MCF 10A (cell line): ENCODE measurements at regions not wholly inside any gene's neighbourhood (a gene's known extent, or its start where the extent isn't known, plus 50 kb on each side); places are given as distances from the start of the nearest gene placed in this dataset.

Source experiments
- BruUV-seq: library from RNA; stranded (reverse); fragments of 400-500 nt; replicated peaks from 2 replicates; lab custom pipeline; 2021; lab: Mats Ljungman, UMichigan
- CTCF ChIA-PET: fragments of 300-600 bp; sonication (Branson Sonifier 250); formaldehyde crosslinking; extraction: SDS; loops from one replicate; lab custom pipeline; 2021; ENCODE audit warnings: antibody characterized with exemption, inconsistent platforms; lab: Yijun Ruan, JAX
- POLR2A ChIA-PET: fragments of 300-600, 350-650 bp; sonication (Branson Sonifier 250); formaldehyde crosslinking; extraction: SDS; loops from one replicate; lab custom pipeline; 2020; ENCODE audit warnings: antibody characterized with exemption, inconsistent platforms; lab: Yijun Ruan, JAX
- DNase-seq: peaks from one replicate; pipeline ENCODE4 v3.0.0-alpha.2; 2018; ENCODE audit not compliant: unreplicated experiment
- H3K27ac Mint-ChIP-seq: one replicate; pipeline ENCODE4 v1.8.0; 2022; ENCODE audit warnings: mild to moderate bottlenecking, low read depth, mixed read lengths; ENCODE audit not compliant: unreplicated experiment
- H3K27me3 Mint-ChIP-seq: one replicate; pipeline ENCODE4 v1.8.0; 2022; ENCODE audit warnings: mixed read lengths; ENCODE audit not compliant: insufficient read depth, unreplicated experiment
- H3K36me3 Mint-ChIP-seq: one replicate; pipeline ENCODE4 v1.8.0; 2022; ENCODE audit warnings: mild to moderate bottlenecking, moderate library complexity, mixed read lengths; ENCODE audit not compliant: insufficient read depth, unreplicated experiment
- H3K4me1 Mint-ChIP-seq: one replicate; pipeline ENCODE4 v1.8.0; 2022; ENCODE audit warnings: mixed read lengths; ENCODE audit not compliant: insufficient read depth, unreplicated experiment
- H3K4me3 Mint-ChIP-seq: one replicate; pipeline ENCODE4 v1.8.0; 2022; ENCODE audit warnings: mild to moderate bottlenecking, moderate library complexity, mixed read lengths; ENCODE audit not compliant: unreplicated experiment
- H3K9me3 Mint-ChIP-seq: one replicate; pipeline ENCODE4 v1.8.0; 2022; ENCODE audit warnings: mixed read lengths; ENCODE audit not compliant: unreplicated experiment
- CTCF ChIP-seq: fragments of 200-600 bp; IDR thresholded peaks from one replicate; pipeline ENCODE4 v1.8.0; 2022; ENCODE audit warnings: antibody characterized with exemption, mild to moderate bottlenecking; ENCODE audit not compliant: unreplicated experiment
- intact Hi-C: fragments of 100-400 bp; cut with micrococcal nuclease; formaldehyde crosslinking; loops from 2 replicates; pipeline ENCODE4 v1.14.1; 2022

GRCh38 chr5:8868283-8868682 lies 677.6 kb downstream of the SEMA5A start:
- ChIA-PET POLR2A (interaction anchor here (0.6 kb wide), 1 partner anchor 48 kb away, joined by 3 read pairs; no protein-coding TSS in a partner anchor), CTCF (interaction anchor here (0.9 to 1.2 kb wide), 2 partner anchors 123 to 339 kb away, joined by 3 read pairs; no protein-coding TSS in a partner anchor)
- no peaks in the 10 kb centered on the region for H3K9me3 Mint-ChIP-seq
- no peak overlapping the region for H3K27ac Mint-ChIP-seq
- no peak for DNase-seq
- no peaks in the 10 kb centered on the region for H3K36me3 Mint-ChIP-seq
- intact Hi-C loops, result no loop called here
- no peak for TF ChIP-seq CTCF
- no peaks in the 10 kb centered on the region for H3K27me3 Mint-ChIP-seq
- no TSS peak for BruUV-seq
- H3K4me1 Mint-ChIP-seq, result no peaks in the 10 kb centered on the region
- H3K4me3 Mint-ChIP-seq, result no peak overlapping the region

- Mint-ChIP-seq H3K4me1 (no peaks in the 10 kb centered on the region), H3K9me3 (no peaks in the 10 kb centered on the region), H3K36me3 (no peaks in the 10 kb centered on the region), H3K4me3 (no peak overlapping the region), H3K27ac (no peak overlapping the region), H3K27me3 (no peaks in the 10 kb centered on the region)
- intact Hi-C loops, result no loop called here
- no peak for TF ChIP-seq CTCF
- ChIA-PET POLR2A (no interaction called here), CTCF (no interaction called here)
- BruUV-seq, result no TSS peak
- DNase-seq, result no peak
Measured at GRCh38 chr5:8869932-8870331, 675.9 kb downstream of the SEMA5A start.

- intact Hi-C loops, result no loop called here
- BruUV-seq, result no TSS peak
- ChIA-PET CTCF (no interaction called here), POLR2A (no interaction called here)
- H3K4me3 Mint-ChIP-seq, result no peak overlapping the region
- DNase-seq, result no peak
- no peaks in the 10 kb centered on the region for H3K27me3 Mint-ChIP-seq
- H3K9me3 Mint-ChIP-seq, result no peaks in the 10 kb centered on the region
- TF ChIP-seq CTCF, result no peak
- no peaks in the 10 kb centered on the region for H3K36me3 Mint-ChIP-seq
- H3K27ac Mint-ChIP-seq, result no peak overlapping the region
- no peaks in the 10 kb centered on the region for H3K4me1 Mint-ChIP-seq
Measured at GRCh38 chr5:8870349-8870958, 675.4 kb downstream of the SEMA5A start.

GRCh38 chr5:8870959-8871355 lies 674.9 kb downstream of the SEMA5A start:
- intact Hi-C loops, result no loop called here
- Mint-ChIP-seq H3K9me3 (no peaks in the 10 kb centered on the region), H3K27ac (no peak overlapping the region), H3K4me1 (no peaks in the 10 kb centered on the region), H3K27me3 (no peaks in the 10 kb centered on the region), H3K4me3 (no peak overlapping the region), H3K36me3 (no peaks in the 10 kb centered on the region)
- ChIA-PET POLR2A (no interaction called here), CTCF (no interaction called here)
- no peak for TF ChIP-seq CTCF
- BruUV-seq, result no TSS peak
- no peak for DNase-seq
